Skeletal muscle cell (primary cell): ENCODE measurements at regions not wholly inside any gene's neighbourhood (a gene's known extent, or its start where the extent isn't known, plus 50 kb on each side); places are given as distances from the start of the nearest gene placed in this dataset.
"Not testable (repeated sequence)": the region's sequence is repeated elsewhere in the genome, so short reads cannot be mapped to it uniquely, and the experiment has no call there.

Source experiments
- DNase-seq: peaks from one replicate; pipeline ENCODE4 v3.0.0-alpha.2; 2010; ENCODE audit warnings: low read depth
- H3K4me3 ChIP-seq: 2 replicates; pipeline ENCODE4 v1.5.1; 2011; ENCODE audit warnings: low read depth, mild to moderate bottlenecking, control low read depth, low read length, moderate library complexity

GRCh38 chr18:78241535-78242253 is 737.9 kb upstream of the SALL3 start:
- no peak overlapping the region for H3K4me3 ChIP-seq

GRCh38 chr18:78242254-78242643 is 737.4 kb upstream of the SALL3 start:
- no peak for DNase-seq
- no peak overlapping the region for H3K4me3 ChIP-seq

More at GRCh38 chr18:78241535-78242253, 737.9 kb upstream of the SALL3 start:
- no peak for DNase-seq

DNA sequence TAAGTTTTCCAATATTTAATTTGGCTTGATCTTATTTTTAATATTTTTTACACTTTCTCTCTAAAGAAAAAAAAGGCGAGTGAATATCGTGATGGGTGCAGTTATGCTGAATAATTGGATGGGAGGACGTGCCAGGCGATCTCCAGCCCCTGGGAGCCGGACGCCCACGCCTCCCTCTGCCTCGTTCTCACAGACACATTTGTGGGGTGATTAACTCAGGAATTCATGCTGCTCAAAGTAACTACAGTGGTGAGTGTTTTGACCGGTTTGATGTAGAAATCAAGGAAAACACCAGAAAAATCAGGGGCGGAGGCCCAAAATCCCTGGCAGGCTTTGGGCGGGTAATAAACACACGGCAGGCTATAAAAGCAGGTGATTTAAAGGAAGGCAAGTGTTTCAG is 736.8 kb upstream of the SALL3 start:
- DNase-seq, result no peak
- no peak overlapping the region for H3K4me3 ChIP-seq

- DNase-seq, result no peak
Measured at GRCh38 chr18:78244779-78245178, 734.8 kb upstream of the SALL3 start.

DNA sequence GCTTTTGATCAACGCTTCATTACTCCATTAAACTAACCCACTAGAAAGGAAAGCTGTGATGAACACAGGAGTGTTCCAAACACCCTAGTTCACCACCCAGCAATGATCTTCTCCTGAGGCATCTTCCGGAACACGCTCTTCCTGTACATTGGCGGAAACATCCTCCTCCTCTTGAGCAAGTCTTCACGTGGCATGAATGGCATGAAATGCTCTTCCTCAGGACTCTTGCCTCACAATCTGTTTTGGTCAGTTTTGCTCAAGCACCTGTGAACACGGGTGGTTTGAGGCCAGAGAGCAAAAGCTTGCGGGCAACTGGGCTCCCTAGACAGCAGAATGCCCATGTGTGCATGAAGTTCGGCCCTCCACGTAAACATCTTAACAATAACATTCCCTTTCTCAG is 734.2 kb upstream of the SALL3 start:
- no peak for DNase-seq
- H3K4me3 ChIP-seq, result no peak overlapping the region

More at GRCh38 chr18:78244779-78245178, 734.8 kb upstream of the SALL3 start:
- no peak overlapping the region for H3K4me3 ChIP-seq

GRCh38 chr18:78246050-78246449 is 733.6 kb upstream of the SALL3 start:
- DNase-seq, result no peak
- no peak overlapping the region for H3K4me3 ChIP-seq

GRCh38 chr18:78246588-78246987 is 733.0 kb upstream of the SALL3 start:
- H3K4me3 ChIP-seq, result no peak overlapping the region
- DNase-seq, result no peak

DNA sequence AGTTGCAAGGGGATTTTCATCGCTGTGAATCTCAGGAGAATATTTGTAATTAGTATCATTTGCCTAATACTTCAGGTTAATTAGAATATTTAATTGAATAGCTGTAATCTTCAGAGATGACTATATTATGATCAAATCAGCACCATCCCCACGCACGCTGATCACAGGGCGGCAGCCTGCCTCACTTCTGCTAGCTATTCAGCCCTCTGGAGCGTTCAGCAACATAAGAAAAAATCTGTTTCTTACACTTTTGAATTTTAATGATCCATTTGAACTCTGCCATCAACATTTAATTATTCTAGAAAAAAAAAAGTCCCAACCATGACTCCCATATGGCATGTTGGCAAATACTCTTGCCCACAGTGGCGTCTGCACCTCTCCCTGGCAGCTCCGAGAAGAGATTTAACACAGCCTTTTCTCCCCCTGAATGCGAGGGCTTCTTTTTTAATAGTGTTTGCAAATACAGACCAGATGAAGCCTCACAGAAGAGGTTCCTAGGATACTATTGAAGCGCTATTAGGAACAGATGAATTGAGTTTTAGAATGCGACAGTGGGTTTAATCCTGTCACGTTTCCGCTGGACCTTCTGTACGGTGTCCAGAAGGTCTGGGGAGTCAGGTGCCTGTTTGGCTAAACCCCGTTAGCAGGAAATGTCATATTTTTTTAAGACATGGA is 731.9 kb upstream of the SALL3 start:
- DNase-seq, result no peak
- H3K4me3 ChIP-seq, result no peak overlapping the region

- H3K4me3 ChIP-seq, result no peak overlapping the region
Measured at GRCh38 chr18:78255013-78255412, 724.6 kb upstream of the SALL3 start.

GRCh38 chr18:78268226-78268988 is 711.2 kb upstream of the SALL3 start:
- no peak for DNase-seq
- no peak overlapping the region for H3K4me3 ChIP-seq

More at GRCh38 chr18:78255013-78255412, 724.6 kb upstream of the SALL3 start:
- no peak for DNase-seq

DNA sequence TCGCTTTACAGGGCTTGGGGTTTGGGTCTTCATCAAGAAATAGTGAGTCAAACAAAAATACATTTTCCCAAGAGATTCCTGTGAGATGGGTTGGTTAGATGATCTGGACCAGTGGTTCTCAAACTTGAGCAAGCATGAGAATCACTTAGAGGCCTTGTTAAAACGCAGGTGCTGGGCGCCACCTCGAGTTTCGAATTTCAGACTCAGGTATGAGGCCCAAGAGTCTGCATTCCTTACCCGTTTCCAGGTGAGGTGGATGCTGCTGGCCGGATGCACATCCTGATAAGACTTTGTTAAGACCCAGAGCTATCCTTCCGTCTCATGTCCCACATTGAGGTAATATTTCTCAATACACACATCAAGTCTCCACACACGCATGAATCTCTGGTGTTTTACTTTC is 707.8 kb upstream of the SALL3 start:
- DNase-seq, result no peak
- no peak overlapping the region for H3K4me3 ChIP-seq

GRCh38 chr18:78273876-78274275 is 705.7 kb upstream of the SALL3 start:
- DNase-seq, result no peak
- no peak overlapping the region for H3K4me3 ChIP-seq

- H3K4me3 ChIP-seq, DNase-seq: not testable (repeated sequence)
Measured at GRCh38 chr18:78283425-78283824, 696.2 kb upstream of the SALL3 start.

GRCh38 chr18:78292618-78293380 is 686.8 kb upstream of the SALL3 start:
- H3K4me3 ChIP-seq, result no peak overlapping the region
- no peak for DNase-seq

- DNase-seq, result no peak
- no peak overlapping the region for H3K4me3 ChIP-seq
Measured at GRCh38 chr18:78293540-78293939, 686.1 kb upstream of the SALL3 start.

- H3K4me3 ChIP-seq, result no peak overlapping the region
- no peak for DNase-seq
Measured at GRCh38 chr18:78293940-78294541, 685.6 kb upstream of the SALL3 start.

DNA sequence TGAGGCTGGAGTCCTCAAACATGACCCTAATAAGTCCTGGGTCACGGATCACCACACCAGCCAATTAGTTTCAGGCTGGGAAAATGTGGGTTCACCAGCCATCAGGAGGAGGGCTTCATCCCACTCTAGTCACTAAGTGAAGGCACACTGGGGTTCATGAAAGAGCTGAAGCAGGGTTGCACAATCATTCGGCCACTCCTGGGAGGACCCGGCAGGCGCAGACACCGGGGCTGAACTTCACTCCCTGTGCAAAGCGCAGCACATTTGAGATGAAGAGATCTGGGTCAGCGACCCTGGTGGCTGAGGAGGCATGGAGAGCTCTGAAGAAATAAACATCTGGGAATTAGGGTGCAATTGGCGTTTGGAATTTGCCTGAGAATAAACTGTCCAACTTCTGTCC is 684.4 kb upstream of the SALL3 start:
- DNase-seq, result no peak
- H3K4me3 ChIP-seq, result no peak overlapping the region

- DNase-seq, result no peak
- H3K4me3 ChIP-seq, result no peak overlapping the region
Measured at GRCh38 chr18:78296166-78296565, 683.5 kb upstream of the SALL3 start.

- no peak for DNase-seq
- H3K4me3 ChIP-seq, result no peak overlapping the region
Measured at GRCh38 chr18:78297048-78297447, 682.6 kb upstream of the SALL3 start.
